ENCODE measurements at regions not wholly inside any gene's neighbourhood (a gene's known extent, or its start where the extent isn't known, plus 50 kb on each side); places are given as distances from the start of the nearest gene placed in this dataset.

GRCh38 chr2:122378521-122378920 lies 623.1 kb downstream of the TSN start:
- TF ChIP-seq ELF4 (IDR thresholded peaks at IDR 0.05) (no peak), ARNT (IDR thresholded peaks at IDR 0.05) (no peak), BHLHE40 (IDR thresholded peaks at IDR 0.05; ENCODE audit: borderline replicate concordance) (no peak), SUZ12 (IDR thresholded peaks at IDR 0.05) (no peak), HDGF (IDR thresholded peaks at IDR 0.05; ENCODE audit: borderline replicate concordance) (no peak), FOXM1 (IDR thresholded peaks at IDR 0.05; ENCODE audit: borderline replicate concordance) (no peak), LEF1 (IDR thresholded peaks at IDR 0.05; ENCODE audit: borderline replicate concordance) (no peak), FOXK2 (IDR thresholded peaks at IDR 0.05) (no peak), SP1 (IDR thresholded peaks at IDR 0.05) (no peak), ZNF384 (IDR thresholded peaks at IDR 0.05) (no peak)

All from HEK293T (cell line).